HG03097 (cell line): ENCODE measurements at regions not wholly inside any gene's neighbourhood (a gene's known extent, or its start where the extent isn't known, plus 50 kb on each side); places are given as distances from the start of the nearest gene placed in this dataset.
"Not testable (repeated sequence)": the region's sequence is repeated elsewhere in the genome, so short reads cannot be mapped to it uniquely, and the experiment has no call there.

Experiments used
- ATAC-seq: cut with Tn5 transposase; IDR thresholded peaks from one replicate; pipeline ENCODE4 v1.9.1; 2021; ENCODE audit not compliant: unreplicated experiment, low FRiP score

DNA sequence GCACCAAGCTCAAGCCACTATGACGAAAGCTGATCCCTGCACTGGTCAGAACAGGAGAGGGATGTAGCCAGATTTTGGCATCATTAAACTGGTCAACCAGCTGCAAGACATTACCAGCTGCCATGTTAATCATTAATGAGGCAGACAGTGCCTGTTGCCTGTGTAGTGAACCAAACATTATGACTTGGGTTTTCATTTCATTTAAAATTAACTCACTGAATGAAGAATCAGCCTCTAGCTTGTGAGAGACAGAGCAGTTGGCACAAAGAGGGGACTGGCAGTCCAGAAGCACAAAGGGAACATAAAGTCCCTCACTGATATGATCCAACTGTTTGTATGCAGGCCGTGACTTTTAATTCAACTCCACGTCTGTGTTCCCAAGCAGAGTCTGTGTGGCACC lies 318.9 kb downstream of the SEC16B start:
- ATAC-seq = no peak

- no peak for ATAC-seq
Observed at GRCh38 chr1:177648731-177649265, 321.1 kb downstream of the SEC16B start.

DNA sequence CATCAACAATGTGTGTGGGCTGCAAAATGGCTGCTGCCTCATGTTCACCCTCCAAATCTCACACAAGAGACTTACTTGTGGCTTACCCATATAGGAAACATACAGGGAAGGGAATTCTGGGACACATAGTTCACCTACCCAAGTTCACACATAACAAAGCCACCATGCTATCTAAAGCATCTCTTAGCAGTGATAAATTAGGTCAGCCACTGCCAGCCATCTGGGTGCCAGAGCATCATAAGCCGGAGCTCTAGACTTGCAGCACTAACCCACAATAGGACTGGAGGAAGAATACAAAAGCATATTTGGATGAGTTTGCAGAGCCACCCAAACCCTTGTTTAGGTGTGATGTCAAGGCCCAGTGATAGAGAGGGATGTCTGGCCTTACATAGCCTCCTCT lies 321.7 kb downstream of the SEC16B start:
- no peak for ATAC-seq

- no peak for ATAC-seq
Observed at GRCh38 chr1:177646757-177647730, 322.8 kb downstream of the SEC16B start.

GRCh38 chr1:177645491-177646190 lies 324.2 kb downstream of the SEC16B start:
- no peak for ATAC-seq

DNA sequence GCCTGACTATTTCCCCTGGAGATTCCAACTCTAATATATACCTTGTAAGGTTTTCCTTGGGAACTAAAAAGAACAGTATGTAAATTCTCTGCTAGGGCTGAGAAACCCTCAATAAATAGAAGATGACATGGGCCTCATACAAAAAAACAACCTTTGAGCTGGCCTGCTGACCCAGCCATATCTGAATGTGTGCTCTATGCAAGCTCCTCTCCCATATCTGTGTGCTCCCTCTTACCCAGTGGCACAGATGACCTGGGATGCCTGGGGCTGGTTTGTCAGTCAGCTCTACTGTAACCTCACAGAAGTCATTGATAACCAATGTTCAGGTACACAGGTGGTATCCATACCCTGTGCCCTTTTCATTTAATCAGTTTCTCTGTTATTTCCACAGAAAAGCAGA lies 329.2 kb downstream of the SEC16B start:
- no peak for ATAC-seq

GRCh38 chr1:177634151-177634550 lies 335.7 kb downstream of the SEC16B start:
- ATAC-seq = not testable (repeated sequence)

DNA sequence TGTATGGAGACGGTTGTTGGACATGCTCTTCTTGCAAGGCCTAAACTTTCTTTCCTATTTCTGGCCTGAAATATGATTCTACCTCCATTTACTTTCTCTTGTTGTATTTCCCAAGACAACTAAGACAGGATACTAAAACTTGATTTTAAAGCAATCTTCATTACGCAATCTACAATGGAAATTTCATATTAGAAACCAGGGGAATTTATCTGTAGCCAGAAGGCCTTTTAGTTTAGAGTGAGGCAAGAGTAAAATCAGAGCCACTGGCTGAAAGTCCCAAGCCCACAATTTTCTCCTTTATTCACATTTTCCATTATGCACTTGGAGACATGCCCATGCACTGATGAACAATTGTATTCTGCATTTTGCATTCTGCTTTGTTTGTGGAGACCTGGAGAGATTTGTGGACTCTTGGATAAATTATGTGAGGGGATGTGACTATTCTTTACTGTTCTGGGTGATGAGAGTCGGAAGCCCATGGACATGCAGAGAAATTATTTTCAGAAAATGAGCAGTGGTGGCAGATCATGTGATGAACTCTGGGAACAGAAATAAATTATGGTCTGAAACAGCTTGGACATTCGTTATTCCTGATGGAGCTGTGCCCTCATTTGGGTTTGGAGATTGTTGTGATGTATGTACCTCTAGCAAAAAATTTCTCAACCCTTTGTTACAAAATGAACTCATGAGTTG lies 336.8 kb downstream of the SEC16B start:
- ATAC-seq = no peak

DNA sequence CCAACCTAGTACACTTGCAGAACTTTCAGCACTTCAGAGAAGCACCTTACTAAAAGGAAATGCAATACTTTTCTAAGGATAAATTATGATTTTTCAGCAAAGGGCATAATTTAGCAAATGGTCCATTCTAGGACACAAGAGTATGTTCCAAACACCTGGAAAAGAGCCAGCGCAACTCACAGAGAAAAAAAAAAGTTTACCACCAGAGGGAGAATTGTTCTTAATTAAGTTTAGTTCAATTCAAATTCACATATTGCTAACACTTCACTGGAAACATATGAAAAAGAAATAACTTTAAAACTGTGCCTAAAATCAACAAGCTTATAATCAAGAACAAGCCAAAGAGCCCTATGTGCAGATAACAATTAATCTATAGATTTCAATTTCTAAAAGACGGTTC lies 338.1 kb downstream of the SEC16B start:
- ATAC-seq = no peak

GRCh38 chr1:177629526-177629925 lies 340.3 kb downstream of the SEC16B start:
- ATAC-seq = no peak

DNA sequence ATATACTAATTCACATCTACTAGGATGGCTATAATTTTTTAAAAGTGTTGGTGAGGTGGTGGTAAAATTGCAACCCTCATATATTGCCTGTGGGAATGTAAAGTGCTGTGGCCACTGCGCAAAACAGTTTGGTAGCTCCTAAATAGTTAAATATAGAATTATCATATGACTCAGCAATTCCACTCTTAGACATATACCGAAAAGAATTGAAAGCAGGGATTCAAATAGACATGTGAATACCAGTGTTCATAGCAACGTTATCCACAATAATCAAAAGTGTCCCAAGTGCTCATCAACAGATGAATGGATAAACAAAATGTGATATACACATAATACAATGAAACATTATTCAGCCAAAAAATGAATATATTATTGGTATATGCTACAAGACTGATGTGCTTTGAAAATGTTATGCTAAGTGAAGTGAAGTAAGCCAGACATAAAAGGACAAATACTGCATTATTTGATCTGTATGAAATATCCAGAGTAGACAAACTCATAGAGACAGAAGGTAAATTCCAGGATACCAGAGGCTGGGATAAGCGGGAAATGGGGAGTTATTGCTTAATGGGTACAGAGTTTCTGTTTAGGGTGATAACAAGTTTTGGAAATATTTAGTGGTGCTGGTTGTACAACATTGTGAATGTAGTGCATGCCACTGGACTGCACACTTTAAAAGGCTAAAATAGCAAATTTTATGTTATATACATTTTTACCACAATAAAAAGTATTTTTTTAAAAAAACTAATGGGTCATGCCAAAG lies 342.5 kb downstream of the SEC16B start:
- no peak for ATAC-seq

GRCh38 chr1:177620636-177621190 lies 349.1 kb downstream of the SEC16B start:
- no peak for ATAC-seq

DNA sequence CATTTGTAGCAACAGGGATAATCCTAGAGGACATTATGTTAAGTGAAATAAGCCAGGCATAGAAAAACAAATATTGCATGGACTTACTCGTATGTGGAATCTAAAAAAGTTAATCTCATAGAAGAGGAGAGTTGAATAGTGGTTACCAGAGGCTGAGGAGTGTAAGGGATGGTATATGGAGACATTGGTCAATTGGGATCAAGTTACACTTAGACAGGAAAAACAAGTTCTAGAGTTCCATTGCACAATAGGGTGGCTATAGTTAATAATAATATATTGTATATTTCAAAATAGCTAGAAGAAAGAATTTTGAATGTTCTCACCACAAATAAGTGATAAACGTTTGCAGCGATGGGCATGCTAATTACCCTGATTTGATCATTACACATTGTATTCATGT lies 354.6 kb downstream of the SEC16B start:
- no peak for ATAC-seq

GRCh38 chr1:177611402-177611801 lies 358.5 kb downstream of the SEC16B start:
- ATAC-seq = no peak

- no peak for ATAC-seq
Observed at GRCh38 chr1:177609953-177610352, 359.9 kb downstream of the SEC16B start.

DNA sequence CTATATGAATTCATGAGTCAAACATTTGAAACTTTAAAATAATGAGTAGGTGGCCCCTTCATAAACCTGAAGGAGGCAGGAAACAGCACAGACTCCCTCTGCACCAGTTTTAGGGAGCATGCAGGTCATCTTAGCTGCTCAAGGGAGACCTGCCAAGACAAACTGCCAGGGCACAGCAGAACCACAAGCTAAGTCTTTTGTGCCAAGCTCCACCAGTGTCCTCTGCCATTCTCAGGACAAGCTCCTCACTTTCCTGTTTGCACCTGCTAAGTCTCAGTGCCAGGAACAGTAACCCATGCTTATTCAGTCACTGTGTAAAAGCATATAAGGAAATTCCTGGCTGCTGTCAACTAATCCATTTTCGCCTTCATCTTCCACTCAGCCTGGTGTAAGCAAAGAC lies 368.9 kb downstream of the SEC16B start:
- ATAC-seq = no peak

GRCh38 chr1:177600321-177600720 lies 369.5 kb downstream of the SEC16B start:
- no peak for ATAC-seq

- ATAC-seq = no peak
Observed at GRCh38 chr1:177597393-177597792, 372.5 kb downstream of the SEC16B start.

GRCh38 chr1:177596485-177596884 lies 373.4 kb downstream of the SEC16B start:
- no peak for ATAC-seq

- no peak for ATAC-seq
Observed at GRCh38 chr1:177593105-177593504, 376.8 kb downstream of the SEC16B start.
